A673 (cell line): ENCODE measurements at regions not wholly inside any gene's neighbourhood (a gene's known extent, or its start where the extent isn't known, plus 50 kb on each side); places are given as distances from the start of the nearest gene placed in this dataset.

Experiments used
- CTCF ChIP-seq: fragments of 300-800, 200-600 bp; sonication (generic); conservative IDR thresholded peaks from 2 replicates; pipeline ENCODE4 v1.5.1; 2017; ENCODE audit warnings: low read depth, mild to moderate bottlenecking, antibody characterized with exemption, low read length, moderate library complexity, mixed read lengths
- EZH2 ChIP-seq: fragments of 200-600 bp; sonication (generic); IDR thresholded peaks from 2 replicates; pipeline ENCODE4 v1.6.1; 2017; ENCODE audit warnings: borderline replicate concordance, low read depth, mild to moderate bottlenecking, mixed read lengths, antibody characterized with exemption, low read length; ENCODE audit not compliant: poor library complexity, severe bottlenecking

- TF ChIP-seq CTCF (no peak), EZH2 (no peak)
These were observed 65.8 kb upstream of the RGL1 start for GRCh38 chr1:183739082-183739481.
